ENCODE measurements at regions not wholly inside any gene's neighbourhood (a gene's known extent, or its start where the extent isn't known, plus 50 kb on each side); places are given as distances from the start of the nearest gene placed in this dataset.
"Not testable (repeated sequence)": the region's sequence is repeated elsewhere in the genome, so short reads cannot be mapped to it uniquely, and the experiment has no call there.

DNA sequence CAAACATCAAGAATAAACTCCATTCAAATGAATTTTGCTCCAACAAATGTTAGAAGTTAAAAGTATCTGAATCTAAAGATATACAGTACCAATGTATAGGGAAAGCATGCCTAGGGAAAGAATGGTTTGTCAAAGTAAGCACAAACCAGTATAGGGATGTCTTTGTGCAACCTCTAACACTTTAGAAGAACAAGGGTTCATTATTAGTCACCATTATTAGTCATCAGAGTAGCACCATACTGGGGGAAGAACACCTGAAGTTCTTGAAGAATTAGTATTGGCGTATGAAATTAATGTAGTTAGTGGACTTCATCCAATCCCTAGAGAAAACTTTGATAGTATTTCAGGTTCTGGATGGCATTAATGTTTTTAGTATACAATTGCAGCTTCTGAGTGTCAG lies 943.7 kb downstream of the METTL15 start:
- no CpG with 5 or more reads among the region's 1 CpG for WGBS (ENCODE audit: insufficient coverage)
- Histone ChIP-seq H3K9ac (ENCODE audit: low read length) (no peak overlapping the region), H3K9me3 (ENCODE audit: control extremely low read depth in 1 of 3, control insufficient read depth in 2 of 3, insufficient read depth in 1 of 3, low read length in 2 of 3) (peaks cover 0 to 7% (median 0%) of the 10 kb centered on the region in 3 donors), H3K4me3 (ENCODE audit: control extremely low read depth in 1 of 5, extremely low read depth in 1 of 5, insufficient read depth in 1 of 5, low read depth in 2 of 5, low read length in 4 of 5) (no peak overlapping the region), H4K20me1 (ENCODE audit: control insufficient read depth, insufficient read depth, low read length, poor library complexity, severe bottlenecking) (no peaks in the 10 kb centered on the region), H3K27me3 (replicated peaks in 1 of 4; ENCODE audit: control extremely low read depth in 1 of 4, control insufficient read depth in 3 of 4, insufficient read depth in 4 of 4, low read length in 3 of 4) (no peaks in the 10 kb centered on the region), H2AFZ (ENCODE audit: insufficient read depth, low read depth, low read length, poor library complexity, severe bottlenecking) (no peak overlapping the region), H3K4me2 (replicated peaks; ENCODE audit: low read depth, low read length, poor library complexity, severe bottlenecking) (no peak overlapping the region), H3K36me3 (replicated peaks in 1 of 2; ENCODE audit: control extremely low read depth in 1 of 2, control insufficient read depth in 1 of 2, extremely low read depth in 1 of 2, insufficient read depth in 2 of 2, low read length in 1 of 2) (no peaks in the 10 kb centered on the region), H3K4me1 (ENCODE audit: control insufficient read depth in 2 of 2, insufficient read depth in 2 of 2, low read length in 2 of 2) (no peaks in the 10 kb centered on the region), H3K27ac (ENCODE audit: low read length in 2 of 2) (no peak overlapping the region), H3K79me2 (ENCODE audit: control insufficient read depth, insufficient read depth, low read length) (no peaks in the 10 kb centered on the region)
- Mint-ChIP-seq H3K27ac (no peak overlapping the region), H3K27me3 (no peaks in the 10 kb centered on the region), H3K4me1 (no peaks in the 10 kb centered on the region), H3K4me3 (no peak overlapping the region), H3K9me3 (ENCODE audit: insufficient read depth) (no peaks in the 10 kb centered on the region)
- DNase-seq (no peak), ATAC-seq (ENCODE audit: low read depth) (no peak)
- ChIA-PET POLR2A (no interaction called here), CTCF (no interaction called here)
- TF ChIP-seq, protein P1, sequence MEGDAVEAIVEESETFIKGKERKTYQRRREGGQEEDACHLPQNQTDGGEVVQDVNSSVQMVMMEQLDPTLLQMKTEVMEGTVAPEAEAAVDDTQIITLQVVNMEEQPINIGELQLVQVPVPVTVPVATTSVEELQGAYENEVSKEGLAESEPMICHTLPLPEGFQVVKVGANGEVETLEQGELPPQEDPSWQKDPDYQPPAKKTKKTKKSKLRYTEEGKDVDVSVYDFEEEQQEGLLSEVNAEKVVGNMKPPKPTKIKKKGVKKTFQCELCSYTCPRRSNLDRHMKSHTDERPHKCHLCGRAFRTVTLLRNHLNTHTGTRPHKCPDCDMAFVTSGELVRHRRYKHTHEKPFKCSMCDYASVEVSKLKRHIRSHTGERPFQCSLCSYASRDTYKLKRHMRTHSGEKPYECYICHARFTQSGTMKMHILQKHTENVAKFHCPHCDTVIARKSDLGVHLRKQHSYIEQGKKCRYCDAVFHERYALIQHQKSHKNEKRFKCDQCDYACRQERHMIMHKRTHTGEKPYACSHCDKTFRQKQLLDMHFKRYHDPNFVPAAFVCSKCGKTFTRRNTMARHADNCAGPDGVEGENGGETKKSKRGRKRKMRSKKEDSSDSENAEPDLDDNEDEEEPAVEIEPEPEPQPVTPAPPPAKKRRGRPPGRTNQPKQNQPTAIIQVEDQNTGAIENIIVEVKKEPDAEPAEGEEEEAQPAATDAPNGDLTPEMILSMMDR (IDR thresholded peaks at IDR 0.05) = no peak
- no peak for TF ChIP-seq EZH2 (IDR thresholded peaks at IDR 0.05; ENCODE audit: borderline replicate concordance, insufficient read depth, low read depth, low read length, poor library complexity, severe bottlenecking)
- intact Hi-C loops (cut with micrococcal nuclease) = no loop called here

DNA sequence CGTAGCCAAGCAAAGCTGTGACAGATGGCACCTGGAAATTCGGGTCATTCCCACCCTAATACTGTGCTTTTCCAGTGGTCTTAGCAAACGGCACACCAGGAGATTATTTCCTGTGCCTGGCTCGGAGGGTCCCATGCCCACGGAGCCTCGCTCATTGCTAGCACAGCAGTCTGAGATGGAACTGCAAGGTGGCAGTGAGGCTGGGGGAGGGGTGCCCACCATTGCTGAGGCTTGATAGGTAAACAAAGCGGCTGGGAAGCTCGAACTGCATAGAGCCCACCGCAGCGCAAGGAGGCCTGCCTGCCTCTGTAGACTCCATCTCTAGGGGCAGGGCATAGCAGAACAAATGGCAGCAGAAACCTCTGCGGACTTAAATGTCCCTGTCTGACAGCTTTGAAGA lies 942.8 kb downstream of the METTL15 start:
- POLR2A ChIA-PET = not testable (repeated sequence)

More for the DNA sequence above, 942.8 kb downstream of the METTL15 start:
- CTCF ChIA-PET; H3K27me3 ChIP-seq (replicated peaks in 1 of 4; ENCODE audit: control extremely low read depth in 1 of 4, control insufficient read depth in 3 of 4, insufficient read depth in 4 of 4, low read length in 3 of 4); H3K4me1 Mint-ChIP-seq; H3K4me3 Mint-ChIP-seq; ATAC-seq (ENCODE audit: low read depth); H3K9me3 Mint-ChIP-seq (ENCODE audit: insufficient read depth); H3K4me1 ChIP-seq (ENCODE audit: control insufficient read depth in 2 of 2, insufficient read depth in 2 of 2, low read length in 2 of 2); H3K27ac Mint-ChIP-seq; H3K9me3 ChIP-seq (ENCODE audit: control extremely low read depth in 1 of 3, control insufficient read depth in 2 of 3, insufficient read depth in 1 of 3, low read length in 2 of 3); intact Hi-C loops (cut with micrococcal nuclease); H3K4me3 ChIP-seq (ENCODE audit: control extremely low read depth in 1 of 5, extremely low read depth in 1 of 5, insufficient read depth in 1 of 5, low read depth in 2 of 5, low read length in 4 of 5); H3K4me2 ChIP-seq (replicated peaks; ENCODE audit: low read depth, low read length, poor library complexity, severe bottlenecking); H2AFZ ChIP-seq (ENCODE audit: insufficient read depth, low read depth, low read length, poor library complexity, severe bottlenecking); H3K9ac ChIP-seq (ENCODE audit: low read length); H3K79me2 ChIP-seq (ENCODE audit: control insufficient read depth, insufficient read depth, low read length); H3K36me3 ChIP-seq (replicated peaks in 1 of 2; ENCODE audit: control extremely low read depth in 1 of 2, control insufficient read depth in 1 of 2, extremely low read depth in 1 of 2, insufficient read depth in 2 of 2, low read length in 1 of 2); DNase-seq; H3K27me3 Mint-ChIP-seq; H4K20me1 ChIP-seq (ENCODE audit: control insufficient read depth, insufficient read depth, low read length, poor library complexity, severe bottlenecking); H3K27ac ChIP-seq (ENCODE audit: low read length in 2 of 2): not testable (repeated sequence)
- WGBS (ENCODE audit: insufficient coverage) = 90% methylated on average over 11 of the region's 11 CpGs

Data from B cell (primary cell).